ENCODE measurements at regions not wholly inside any gene's neighbourhood (a gene's known extent, or its start where the extent isn't known, plus 50 kb on each side); places are given as distances from the start of the nearest gene placed in this dataset.

GRCh38 chr13:109272595-109273325 is 513.6 kb downstream of the IRS2 start:
- Histone ChIP-seq H3K9ac (ENCODE audit: insufficient read depth, low read length, poor library complexity, severe bottlenecking) (no peak overlapping the region), H2AFZ (ENCODE audit: insufficient read depth, low read depth, low read length, poor library complexity, severe bottlenecking) (no peak overlapping the region), H4K20me1 (ENCODE audit: insufficient read depth, low read length) (no peaks in the 10 kb centered on the region), H3K9me3 (replicated peaks in 1 of 2; ENCODE audit: control insufficient read depth in 1 of 2, insufficient read depth in 1 of 2, low read length in 2 of 2) (no peaks in the 10 kb centered on the region), H3K36me3 (replicated peaks in 1 of 2; ENCODE audit: control insufficient read depth in 1 of 2, insufficient read depth in 2 of 2, low read length in 2 of 2) (no peaks in the 10 kb centered on the region), H3K27ac (ENCODE audit: low read depth in 1 of 2, low read length in 2 of 2) (no peak overlapping the region), H3K27me3 (ENCODE audit: control insufficient read depth in 2 of 2, insufficient read depth in 2 of 2, low read length in 2 of 2) (no peaks in the 10 kb centered on the region), H3K79me2 (ENCODE audit: insufficient read depth, low read length) (no peaks in the 10 kb centered on the region), H3K4me1 (ENCODE audit: control insufficient read depth in 1 of 2, insufficient read depth in 2 of 2, low read length in 2 of 2) (no peaks in the 10 kb centered on the region), H3K4me3 (replicated peaks in 1 of 3; ENCODE audit: low read depth in 2 of 3, low read length in 3 of 3) (no peak overlapping the region), H3K4me2 (replicated peaks; ENCODE audit: extremely low read depth, low read length, poor library complexity, severe bottlenecking) (no peak overlapping the region)
- WGBS (ENCODE audit: insufficient coverage), result no CpG with 5 or more reads among the region's 6 CpGs
- peaks cover 0 to 4% (median 3%) of the 10 kb centered on the region in 3 donors for H3K27me3 Mint-ChIP-seq (ENCODE audit: low read depth in 3 of 3)
- peaks cover 9% of the 10 kb centered on the region for H3K4me1 Mint-ChIP-seq
- no peaks in the 10 kb centered on the region for H3K36me3 Mint-ChIP-seq
- H3K4me3 Mint-ChIP-seq, result no peak overlapping the region
- no peak overlapping the region for H3K27ac Mint-ChIP-seq
- intact Hi-C loops (cut with micrococcal nuclease), result no loop called here
- TF ChIP-seq, protein P1, sequence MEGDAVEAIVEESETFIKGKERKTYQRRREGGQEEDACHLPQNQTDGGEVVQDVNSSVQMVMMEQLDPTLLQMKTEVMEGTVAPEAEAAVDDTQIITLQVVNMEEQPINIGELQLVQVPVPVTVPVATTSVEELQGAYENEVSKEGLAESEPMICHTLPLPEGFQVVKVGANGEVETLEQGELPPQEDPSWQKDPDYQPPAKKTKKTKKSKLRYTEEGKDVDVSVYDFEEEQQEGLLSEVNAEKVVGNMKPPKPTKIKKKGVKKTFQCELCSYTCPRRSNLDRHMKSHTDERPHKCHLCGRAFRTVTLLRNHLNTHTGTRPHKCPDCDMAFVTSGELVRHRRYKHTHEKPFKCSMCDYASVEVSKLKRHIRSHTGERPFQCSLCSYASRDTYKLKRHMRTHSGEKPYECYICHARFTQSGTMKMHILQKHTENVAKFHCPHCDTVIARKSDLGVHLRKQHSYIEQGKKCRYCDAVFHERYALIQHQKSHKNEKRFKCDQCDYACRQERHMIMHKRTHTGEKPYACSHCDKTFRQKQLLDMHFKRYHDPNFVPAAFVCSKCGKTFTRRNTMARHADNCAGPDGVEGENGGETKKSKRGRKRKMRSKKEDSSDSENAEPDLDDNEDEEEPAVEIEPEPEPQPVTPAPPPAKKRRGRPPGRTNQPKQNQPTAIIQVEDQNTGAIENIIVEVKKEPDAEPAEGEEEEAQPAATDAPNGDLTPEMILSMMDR (IDR thresholded peaks at IDR 0.05), result no peak
- DNase-seq, result no peak
- peaks cover 0 to 7% (median 0%) of the 10 kb centered on the region in 7 donors for H3K9me3 Mint-ChIP-seq

- intact Hi-C loops (cut with micrococcal nuclease), result no loop called here
- no peaks in the 10 kb centered on the region for H3K27me3 ChIP-seq (ENCODE audit: control insufficient read depth in 2 of 2, insufficient read depth in 2 of 2, low read length in 2 of 2)
- 100% methylated on average over 4 of the region's 7 CpGs for WGBS (ENCODE audit: insufficient coverage)
Observed at GRCh38 chr13:109271555-109272541, 514.5 kb downstream of the IRS2 start.

More at GRCh38 chr13:109271555-109272541, 514.5 kb downstream of the IRS2 start:
- H3K36me3 ChIP-seq (replicated peaks in 1 of 2; ENCODE audit: control insufficient read depth in 1 of 2, insufficient read depth in 2 of 2, low read length in 2 of 2), result no peaks in the 10 kb centered on the region
- no peak overlapping the region for H3K27ac ChIP-seq (ENCODE audit: low read depth in 1 of 2, low read length in 2 of 2)
- Mint-ChIP-seq H3K4me3 (no peak overlapping the region), H3K27ac (peak overlapping the region in 2 of 7 donors; percentile 6 to 20), H3K4me1 (peaks cover 9% of the 10 kb centered on the region), H3K36me3 (no peaks in the 10 kb centered on the region), H3K9me3 (peaks cover 0 to 7% (median 0%) of the 10 kb centered on the region in 7 donors), H3K27me3 (ENCODE audit: low read depth in 3 of 3) (peaks cover 2 to 4% (median 3%) of the 10 kb centered on the region in 3 donors)
- TF ChIP-seq, protein P1 (IDR thresholded peaks at IDR 0.05), result no peak
- no peaks in the 10 kb centered on the region for H3K4me1 ChIP-seq (ENCODE audit: control insufficient read depth in 1 of 2, insufficient read depth in 2 of 2, low read length in 2 of 2)
- H4K20me1 ChIP-seq (ENCODE audit: insufficient read depth, low read length), result no peaks in the 10 kb centered on the region
- no peak overlapping the region for H2AFZ ChIP-seq (ENCODE audit: insufficient read depth, low read depth, low read length, poor library complexity, severe bottlenecking)
- H3K9ac ChIP-seq (ENCODE audit: insufficient read depth, low read length, poor library complexity, severe bottlenecking), result no peak overlapping the region
- H3K9me3 ChIP-seq (replicated peaks in 1 of 2; ENCODE audit: control insufficient read depth in 1 of 2, insufficient read depth in 1 of 2, low read length in 2 of 2), result no peaks in the 10 kb centered on the region
- H3K4me3 ChIP-seq (replicated peaks in 1 of 3; ENCODE audit: low read depth in 2 of 3, low read length in 3 of 3), result no peak overlapping the region
- no peak overlapping the region for H3K4me2 ChIP-seq (replicated peaks; ENCODE audit: extremely low read depth, low read length, poor library complexity, severe bottlenecking)
- H3K79me2 ChIP-seq (ENCODE audit: insufficient read depth, low read length), result no peaks in the 10 kb centered on the region
- DNase-seq, result no peak

Measured in CD14-positive monocyte (primary cell).